GM12875 (cell line): ENCODE measurements at regions not wholly inside any gene's neighbourhood (a gene's known extent, or its start where the extent isn't known, plus 50 kb on each side); places are given as distances from the start of the nearest gene placed in this dataset.

ENCODE experiments used
- H3K4me3 ChIP-seq: one replicate; pipeline ENCODE4 v1.5.1; 2011; ENCODE audit warnings: low read depth, low read length, control low read depth
- CTCF ChIP-seq: IDR thresholded peaks from 2 replicates; pipeline ENCODE4 v1.5.1; 2011; ENCODE audit warnings: low read depth, mild to moderate bottlenecking, control low read depth, inconsistent platforms, low read length, moderate library complexity, borderline replicate concordance; ENCODE audit not compliant: insufficient read depth

DNA sequence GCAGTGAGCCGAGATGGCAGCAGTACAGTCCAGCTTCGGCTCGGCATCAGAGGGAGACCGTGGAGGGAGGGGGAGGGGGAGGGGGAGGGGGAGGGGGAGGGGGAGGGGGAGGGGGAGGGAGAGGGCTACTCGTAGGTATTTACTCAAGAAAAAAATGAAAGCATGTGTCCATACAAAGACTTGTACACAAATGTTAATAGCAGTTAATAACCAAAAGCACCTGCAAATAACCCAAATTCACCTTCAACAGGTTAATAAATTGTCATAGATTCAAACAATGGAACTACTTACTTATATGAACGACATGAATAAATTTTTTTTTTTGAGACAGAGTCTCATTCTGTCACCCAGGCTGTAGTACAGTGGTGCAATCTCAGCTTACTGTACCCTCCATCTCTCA, 152.4 kb downstream of the BRMS1L start:
- no peak for TF ChIP-seq CTCF
- no peak overlapping the region for H3K4me3 ChIP-seq

- TF ChIP-seq CTCF: no peak
Measured at GRCh38 chr14:35975814-35976213, 149.7 kb downstream of the BRMS1L start.

DNA sequence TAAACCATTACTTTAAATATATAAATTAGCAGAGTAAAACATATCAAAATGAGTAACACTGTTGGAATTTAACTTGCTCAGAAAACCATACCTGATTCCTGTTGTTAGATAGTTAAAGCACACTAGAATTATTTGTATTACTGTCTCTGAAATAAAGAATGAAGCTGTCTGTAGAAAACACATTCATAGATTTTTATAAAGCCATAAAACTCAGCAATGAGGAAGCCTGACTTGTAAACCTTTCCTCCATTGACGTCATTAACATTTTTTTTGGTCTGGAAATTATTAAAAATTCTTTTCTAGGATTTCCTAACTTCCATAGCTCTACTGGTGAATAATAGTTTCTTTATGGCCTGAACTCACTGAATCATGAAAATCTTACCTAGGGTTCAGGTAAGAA, 147.6 kb downstream of the BRMS1L start:
- no peak overlapping the region for H3K4me3 ChIP-seq
- TF ChIP-seq CTCF: no peak

More at GRCh38 chr14:35975814-35976213, 149.7 kb downstream of the BRMS1L start:
- no peak overlapping the region for H3K4me3 ChIP-seq

GRCh38 chr14:35971965-35972630, 146.0 kb downstream of the BRMS1L start:
- no peak overlapping the region for H3K4me3 ChIP-seq
- TF ChIP-seq CTCF: no peak

DNA sequence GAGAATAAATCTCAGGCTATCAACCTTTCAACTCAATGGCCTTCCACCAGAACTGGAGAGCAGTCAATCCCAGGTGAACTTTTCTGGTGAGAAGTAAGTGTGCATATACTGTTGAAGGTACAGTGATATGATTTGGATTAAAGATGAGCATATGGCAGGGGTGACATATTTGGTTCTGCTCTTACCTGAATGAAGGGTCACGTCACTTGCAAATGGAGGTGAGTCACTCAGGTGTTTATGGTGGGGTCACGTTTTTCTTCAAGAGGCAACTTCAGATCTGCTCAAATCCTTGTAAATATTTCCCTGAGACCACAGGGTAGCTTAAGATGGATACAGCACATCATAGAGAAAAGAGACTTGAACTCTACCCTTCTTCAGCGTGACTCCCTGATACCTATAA, 143.2 kb downstream of the BRMS1L start:
- TF ChIP-seq CTCF: no peak

DNA sequence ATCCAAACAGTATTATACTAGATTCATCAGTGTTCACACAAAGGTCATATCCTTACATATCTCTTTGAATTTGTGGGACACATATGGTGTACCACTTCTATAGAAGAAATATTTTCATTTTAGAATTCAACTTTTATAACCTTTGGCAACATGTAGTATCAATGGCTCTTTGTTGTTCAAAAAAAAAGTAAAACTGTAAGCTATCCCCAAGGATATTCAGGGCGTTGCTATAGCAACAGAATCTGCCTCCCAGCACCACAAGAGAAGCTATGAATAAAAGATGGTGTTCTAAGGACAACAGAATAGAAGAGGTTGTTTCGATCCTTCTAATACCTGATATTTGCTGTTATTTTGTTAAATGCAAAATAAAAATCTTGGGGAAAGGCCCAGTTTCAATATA, 139.3 kb downstream of the BRMS1L start:
- TF ChIP-seq CTCF: no peak

More for the DNA sequence above, 143.2 kb downstream of the BRMS1L start:
- H3K4me3 ChIP-seq: no peak overlapping the region

DNA sequence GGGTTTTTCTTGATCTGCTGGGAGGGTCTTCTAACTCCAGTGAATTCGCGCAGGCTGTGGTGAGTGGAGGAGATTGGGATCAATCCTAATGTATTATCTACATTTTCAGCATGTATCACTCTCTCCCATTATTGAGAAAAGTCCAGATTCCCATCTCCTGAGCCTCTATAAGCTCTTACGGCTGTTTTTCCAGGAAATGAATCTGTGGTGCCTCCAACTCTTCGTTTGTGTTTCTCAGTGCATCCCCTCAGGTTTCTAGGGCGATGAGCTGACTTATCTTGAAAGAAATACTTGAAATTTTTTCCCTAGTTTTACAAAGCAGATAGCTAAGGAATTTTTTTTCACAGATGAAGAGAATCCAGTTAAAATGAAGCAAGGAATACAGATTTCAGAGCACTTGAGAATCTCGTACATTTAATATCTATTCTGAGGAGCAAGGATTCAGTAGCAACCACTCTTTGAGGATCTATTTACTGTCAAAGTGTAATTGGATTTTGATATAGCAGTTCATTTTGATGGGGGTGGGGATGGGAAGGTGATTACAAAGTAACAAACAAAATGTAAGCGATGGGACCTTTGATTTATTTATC, 138.7 kb downstream of the BRMS1L start:
- no peak for TF ChIP-seq CTCF
- H3K4me3 ChIP-seq: no peak overlapping the region

More for the DNA sequence above, 139.3 kb downstream of the BRMS1L start:
- no peak overlapping the region for H3K4me3 ChIP-seq
